Activated naive CD4-positive, alpha-beta T cell (primary cell): ENCODE measurements at regions not wholly inside any gene's neighbourhood (a gene's known extent, or its start where the extent isn't known, plus 50 kb on each side); places are given as distances from the start of the nearest gene placed in this dataset.

Experiments used
- DNase-seq, 4 experiments: peaks; one replicate each; lab custom pipeline; 2025; lab: John Stamatoyannopoulos, UW

GRCh38 chr18:8944871-8945245 is 157.6 kb upstream of the NDUFV2 start:
- no peak for DNase-seq

GRCh38 chr18:8945514-8945913 is 157.0 kb upstream of the NDUFV2 start:
- DNase-seq = no peak

GRCh38 chr18:8946066-8946838 is 156.2 kb upstream of the NDUFV2 start:
- no peak for DNase-seq

- no peak for DNase-seq
Observed at GRCh38 chr18:8947566-8947965, 154.9 kb upstream of the NDUFV2 start.

GRCh38 chr18:8948011-8948410 is 154.5 kb upstream of the NDUFV2 start:
- DNase-seq = no peak

- no peak for DNase-seq
Observed at GRCh38 chr18:8948471-8949149, 153.9 kb upstream of the NDUFV2 start.

- no peak for DNase-seq
Observed at GRCh38 chr18:8949206-8949605, 153.3 kb upstream of the NDUFV2 start.

GRCh38 chr18:8951491-8951890 is 151.0 kb upstream of the NDUFV2 start:
- DNase-seq = no peak

- no peak for DNase-seq
Observed at GRCh38 chr18:8952174-8952573, 150.3 kb upstream of the NDUFV2 start.

- DNase-seq = no peak
Observed at GRCh38 chr18:8952769-8953760, 149.4 kb upstream of the NDUFV2 start.

- DNase-seq = no peak
Observed at GRCh38 chr18:8957731-8958130, 144.8 kb upstream of the NDUFV2 start.

GRCh38 chr18:8958660-8959059 is 143.8 kb upstream of the NDUFV2 start:
- DNase-seq = no peak

- no peak for DNase-seq
Observed at GRCh38 chr18:8959551-8960135, 142.9 kb upstream of the NDUFV2 start.

GRCh38 chr18:8960740-8961657 is 141.5 kb upstream of the NDUFV2 start:
- DNase-seq = no peak

- DNase-seq = no peak
Observed at GRCh38 chr18:8962192-8962779, 140.2 kb upstream of the NDUFV2 start.

GRCh38 chr18:8962855-8963635 is 139.5 kb upstream of the NDUFV2 start:
- DNase-seq = no peak

GRCh38 chr18:8963876-8964275 is 138.6 kb upstream of the NDUFV2 start:
- DNase-seq = no peak

GRCh38 chr18:8965398-8965797 is 137.1 kb upstream of the NDUFV2 start:
- DNase-seq = no peak

- DNase-seq = no peak
Observed at GRCh38 chr18:8966821-8967220, 135.7 kb upstream of the NDUFV2 start.

- no peak for DNase-seq
Observed at GRCh38 chr18:8967573-8967972, 134.9 kb upstream of the NDUFV2 start.
